HCT116 (cell line): ENCODE measurements at regions not wholly inside any gene's neighbourhood (a gene's known extent, or its start where the extent isn't known, plus 50 kb on each side); places are given as distances from the start of the nearest gene placed in this dataset.

Experiments
- ATAC-seq: fragments of 200-7000 bp; cut with Tn5 transposase; 2 replicates; pipeline ENCODE4 v1.9.1; 2020; ENCODE audit warnings: mild to moderate bottlenecking, moderate library complexity
- BruUV-seq: library from RNA; stranded (reverse); fragments of 400-500 nt; replicated peaks from 2 replicates; lab custom pipeline; 2021; lab: Mats Ljungman, UMichigan
- CTCF ChIA-PET: fragments of 300-600 bp; sonication (Branson Sonifier 250); formaldehyde crosslinking; loops from one replicate; lab custom pipeline; 2021; ENCODE audit warnings: antibody characterized with exemption; lab: Charles Lee
- POLR2A ChIA-PET: fragments of 300-600, 350-600 bp; sonication (Branson Sonifier 250); formaldehyde crosslinking; loops from one replicate; lab custom pipeline; 2021; ENCODE audit warnings: antibody characterized with exemption; lab: Charles Lee
- RAD21 ChIA-PET, 2 experiments: fragments of 300-600 bp; sonication (Branson Sonifier 250); formaldehyde crosslinking; loops; one replicate each; lab custom pipeline; 2023; ENCODE audit warnings: low total read pairs in 2 of 2; ENCODE audit not compliant: uncharacterized antibody in 2 of 2, unreplicated experiment in 2 of 2, low non-redundant PET in 1 of 2; lab: Charles Lee
- DNase-seq: peaks from one replicate; pipeline ENCODE4 v3.0.0-alpha.2; 2010; ENCODE audit warnings: low read depth, low spot score
- H2AFZ ChIP-seq: fragments of 200-600 bp; shearing (Covaris generic), sonication (generic); 2 replicates; pipeline ENCODE4 v1.6.1; 2017; ENCODE audit warnings: low read depth, mixed run types, mixed read lengths, antibody characterized with exemption, low read length; ENCODE audit not compliant: poor library complexity, severe bottlenecking
- H3K27ac ChIP-seq: 2 replicates; pipeline ENCODE4 v1.5.1; 2012; ENCODE audit warnings: low read depth, low read length
- H3K27me3 ChIP-seq: fragments of 200-600 bp; sonication (generic); 2 replicates; pipeline ENCODE4 v1.6.1; 2016; ENCODE audit warnings: mixed run types, low read length, mixed read lengths; ENCODE audit not compliant: insufficient read depth
- H3K36me3 ChIP-seq, 2 experiments: fragments of 200-500 bp in 1 of 2; fragments of 200-600 bp in 1 of 2; sonication (Bioruptor generic) in 1 of 2; sonication (generic) in 1 of 2; 2 replicates each; pipeline versions ENCODE4 v1.5.1 to v1.6.1; 2014 to 2016; ENCODE audit warnings: low read length in 2 of 2, inconsistent platforms in 1 of 2, mixed read lengths in 1 of 2, mixed run types in 1 of 2; ENCODE audit not compliant: insufficient read depth in 2 of 2, control insufficient read depth in 1 of 2
- H3K4me1 ChIP-seq, 2 experiments: fragments of 200-600 bp in 1 of 2; sonication (generic) in 1 of 2; 2 replicates each; pipeline versions ENCODE4 v1.5.1 to v1.6.1; 2012 to 2017; ENCODE audit warnings: low read length in 2 of 2, inconsistent platforms in 1 of 2, mild to moderate bottlenecking in 1 of 2, mixed read lengths in 1 of 2, mixed run types in 1 of 2, moderate library complexity in 1 of 2; ENCODE audit not compliant: insufficient read depth in 2 of 2, control insufficient read depth in 1 of 2
- H3K4me2 ChIP-seq: fragments of 200-600 bp; sonication (generic); 2 replicates; pipeline ENCODE4 v1.6.1; 2017; ENCODE audit warnings: mixed run types, low read length, mixed read lengths
- H3K4me3 ChIP-seq, 2 experiments: fragments of 200-600 bp in 1 of 2; sonication (generic) in 1 of 2; replicated peaks in 1 of 2; 2 replicates each; pipeline ENCODE4 v1.5.1; 2011 to 2016; ENCODE audit warnings: low read length in 2 of 2, control low read depth in 1 of 2, low read depth in 1 of 2, mild to moderate bottlenecking in 1 of 2, mixed read lengths in 1 of 2, mixed run types in 1 of 2
- H3K79me2 ChIP-seq: fragments of 200-600 bp; sonication (generic); 2 replicates; pipeline ENCODE4 v1.6.1; 2017; ENCODE audit warnings: mild to moderate bottlenecking, mixed run types, low read length, moderate library complexity, mixed read lengths; ENCODE audit not compliant: insufficient read depth
- H3K9ac ChIP-seq: fragments of 200-600 bp; sonication (generic); 2 replicates; pipeline ENCODE4 v1.6.1; 2016; ENCODE audit warnings: low read length, mixed read lengths
- H3K9me2 ChIP-seq: fragments of 200-600 bp; sonication (generic), shearing (Covaris generic); 2 replicates; pipeline ENCODE4 v1.6.1; 2017; ENCODE audit warnings: mixed run types, mild to moderate bottlenecking, moderate library complexity; ENCODE audit not compliant: insufficient read depth
- H3K9me3 ChIP-seq, 2 experiments: fragments of 200-500 bp in 1 of 2; fragments of 200-600 bp in 1 of 2; sonication (Bioruptor generic) in 1 of 2; sonication (generic) in 1 of 2; 2 replicates each; pipeline ENCODE4 v1.6.1; 2014 to 2017; ENCODE audit warnings: low read length in 2 of 2, mixed read lengths in 2 of 2, inconsistent platforms in 1 of 2, low read depth in 1 of 2, mild to moderate bottlenecking in 1 of 2, mixed run types in 1 of 2, moderate library complexity in 1 of 2; ENCODE audit not compliant: control insufficient read depth in 1 of 2, insufficient read depth in 1 of 2
- H4K20me1 ChIP-seq: fragments of 200-600 bp; sonication (generic), shearing (Covaris generic); 2 replicates; pipeline ENCODE4 v1.6.1; 2017; ENCODE audit warnings: mixed run types, mild to moderate bottlenecking, moderate library complexity; ENCODE audit not compliant: insufficient read depth
- CEBPB ChIP-seq: IDR thresholded peaks from 2 replicates; pipeline ENCODE4 v1.6.1; 2012; ENCODE audit warnings: low read depth
- CTCF ChIP-seq, 3 experiments: fragments of 200-600 bp in 1 of 3; sonication (generic) in 1 of 3; IDR thresholded peaks in 2 of 3; conservative IDR thresholded peaks in 1 of 3; 2 replicates each; pipeline ENCODE4 v1.5.1; 2012 to 2017; ENCODE audit warnings: low read depth in 2 of 3, low read length in 2 of 3, antibody characterized with exemption in 1 of 3, borderline replicate concordance in 1 of 3, control low read depth in 1 of 3, mild to moderate bottlenecking in 1 of 3, mixed read lengths in 1 of 3, mixed run types in 1 of 3, moderate library complexity in 1 of 3; ENCODE audit not compliant: insufficient read depth in 1 of 3
- EZH2 ChIP-seq: fragments of 200-600 bp; sonication (generic); IDR thresholded peaks from 2 replicates; pipeline ENCODE4 v1.6.1; 2017; ENCODE audit warnings: antibody characterized with exemption, mixed run types
- MAX ChIP-seq: IDR thresholded peaks from 2 replicates; pipeline ENCODE4 v1.6.1; 2012
- RAD21 ChIP-seq: IDR thresholded peaks from 2 replicates; pipeline ENCODE4 v1.6.1; 2012; ENCODE audit warnings: low read depth, mild to moderate bottlenecking
- SIN3A ChIP-seq: IDR thresholded peaks from 2 replicates; pipeline ENCODE4 v1.6.1; 2012; ENCODE audit warnings: low read depth
- ZNF274 ChIP-seq: fragments of 200-500 bp; sonication (Bioruptor generic); IDR thresholded peaks from 2 replicates; pipeline ENCODE4 v1.6.1; 2014; ENCODE audit warnings: mild to moderate bottlenecking, low read depth, low read length, inconsistent platforms
- intact Hi-C: fragments of 100-400 bp; cut with micrococcal nuclease; formaldehyde crosslinking; loops from 2 replicates; pipeline ENCODE4 v1.10.0; 2022

- peak overlapping the region; percentile 10 for H2AFZ ChIP-seq
- intact Hi-C loops, result loop anchor here (2.0 kb wide), 1 partner anchor 212 kb away; no protein-coding TSS in a partner anchor
- H3K79me2 ChIP-seq, result no peaks in the 10 kb centered on the region
- BruUV-seq, result no TSS peak
- no peak overlapping the region for H3K27ac ChIP-seq
- H3K4me3 ChIP-seq, result no peak overlapping the region
- peak; percentile 54 for ATAC-seq
- ChIA-PET CTCF (interaction anchor here (0.7 to 3.9 kb wide), 7 partner anchors 70 to 341 kb away, joined by 3 to 35 read pairs (median 12); no protein-coding TSS in a partner anchor), RAD21 (no interaction called here), POLR2A (no interaction called here)
- no peaks in the 10 kb centered on the region for H3K9me2 ChIP-seq
- H4K20me1 ChIP-seq, result no peaks in the 10 kb centered on the region
- H3K36me3 ChIP-seq, result no peaks in the 10 kb centered on the region
- no peak overlapping the region for H3K9ac ChIP-seq
- peak; percentile 3; the same call in 1 of the 2 replicates for TF ChIP-seq CEBPB
- TF ChIP-seq RAD21, result peak; percentile 76
- TF ChIP-seq MAX, result no peak
- TF ChIP-seq CTCF (IDR thresholded peaks at IDR 0.05 in 2 of 3, conservative IDR thresholded peaks at IDR 0.05 in 1 of 3; ENCODE audit: borderline replicate concordance in 1 of 3, insufficient read depth in 1 of 3, low read depth in 2 of 3, low read length in 2 of 3), result peak; percentile 71 to 78 (median 74)
- peak; percentile 66 for DNase-seq
- no peak overlapping the region for H3K4me2 ChIP-seq
- H3K27me3 ChIP-seq, result 0 out of 2 replicates have a peak, but pooled peaks cover 4% of the 10 kb centered on the region
- no peaks in the 10 kb centered on the region for H3K4me1 ChIP-seq
- H3K9me3 ChIP-seq, result no peaks in the 10 kb centered on the region
These were observed 76.4 kb upstream of the DNAH14 start for GRCh38 chr1:224852901-224853568.

GRCh38 chr1:224856973-224857372 lies 72.5 kb upstream of the DNAH14 start:
- no TSS peak for BruUV-seq
- CTCF ChIA-PET, result interaction anchor here (0.8 kb wide), 1 partner anchor 207 kb away, joined by 3 read pairs; no protein-coding TSS in a partner anchor
- no peaks in the 10 kb centered on the region for H3K4me1 ChIP-seq
- DNase-seq, result no peak
- no peak overlapping the region for H3K9ac ChIP-seq
- no peak overlapping the region for H2AFZ ChIP-seq
- no peaks in the 10 kb centered on the region for H3K9me2 ChIP-seq
- TF ChIP-seq RAD21 (no peak), ZNF274 (no peak), SIN3A (no peak), EZH2 (no peak)
- TF ChIP-seq, all 23 proteins: peak for 0
- H4K20me1 ChIP-seq, result no peaks in the 10 kb centered on the region
- RAD21 ChIA-PET, result no interaction called here
- 0 out of 2 replicates have a peak, but pooled peaks cover 4% of the 10 kb centered on the region for H3K27me3 ChIP-seq
- no peak overlapping the region for H3K27ac ChIP-seq
- H3K79me2 ChIP-seq, result no peaks in the 10 kb centered on the region
- H3K4me3 ChIP-seq, result no peak overlapping the region
- H3K9me3 ChIP-seq, result no peaks in the 10 kb centered on the region
- ATAC-seq, result no peak
- H3K36me3 ChIP-seq, result no peaks in the 10 kb centered on the region
- no peak overlapping the region for H3K4me2 ChIP-seq
- intact Hi-C loops, result no loop called here
- POLR2A ChIA-PET, result no interaction called here
